Parathyroid adenoma (tissue), 2 donors: ENCODE measurements at regions not wholly inside any gene's neighbourhood (a gene's known extent, or its start where the extent isn't known, plus 50 kb on each side); places are given as distances from the start of the nearest gene placed in this dataset.

Experiments
- H2AFZ ChIP-seq: fragments of 300-600 bp; sonication (generic); one replicate; pipeline ENCODE4 v1.7.0; 2017; ENCODE audit warnings: antibody characterized with exemption, mild to moderate bottlenecking
- H3K27ac ChIP-seq: fragments of 300-600 bp; sonication (generic); one replicate; pipeline ENCODE4 v1.7.0; 2017
- H3K27me3 ChIP-seq: fragments of 300-600 bp; sonication (generic); one replicate; pipeline ENCODE4 v1.7.0; 2017; ENCODE audit warnings: low read length; ENCODE audit not compliant: control insufficient read depth, insufficient read depth
- H3K36me3 ChIP-seq: fragments of 300-600 bp; sonication (generic); one replicate; pipeline ENCODE4 v1.7.0; 2017; ENCODE audit warnings: low read length; ENCODE audit not compliant: control insufficient read depth, insufficient read depth
- H3K4me1 ChIP-seq: fragments of 300-600 bp; sonication (generic); one replicate; pipeline ENCODE4 v1.7.0; 2017; ENCODE audit warnings: control low read depth
- H3K4me2 ChIP-seq: fragments of 300-600 bp; sonication (generic); one replicate; pipeline ENCODE4 v1.7.0; 2017; ENCODE audit warnings: low read length
- H3K4me3 ChIP-seq: fragments of 300-600 bp; sonication (generic); one replicate; pipeline ENCODE4 v1.7.0; 2017; ENCODE audit warnings: low read depth, low read length
- H3K79me2 ChIP-seq: fragments of 300-600 bp; sonication (generic); one replicate; pipeline ENCODE4 v1.7.0; 2017; ENCODE audit warnings: control low read depth
- H3K9ac ChIP-seq: fragments of 300-600 bp; sonication (generic); one replicate; pipeline ENCODE4 v1.7.0; 2017; ENCODE audit warnings: mild to moderate bottlenecking
- H3K9me3 ChIP-seq: fragments of 300-600 bp; sonication (generic); one replicate; pipeline ENCODE4 v1.7.0; 2017; ENCODE audit warnings: low read length; ENCODE audit not compliant: control insufficient read depth
- TF ChIP-seq, protein P1 (sequence below): fragments of 300-600 bp; sonication (generic); IDR thresholded peaks from one replicate; pipeline ENCODE4 v1.7.0; 2017; ENCODE audit warnings: antibody characterized with exemption, mild to moderate bottlenecking
- donor health status: primary hyperparathyroidism.

GRCh38 chr22:48025096-48025495 is 1262.6 kb downstream of the TBC1D22A start:
- Histone ChIP-seq H3K27me3 (no peaks in the 10 kb centered on the region), H3K9ac (no peak overlapping the region), H3K4me1 (no peaks in the 10 kb centered on the region), H3K9me3 (no peaks in the 10 kb centered on the region), H3K79me2 (no peaks in the 10 kb centered on the region), H3K4me3 (no peak overlapping the region), H3K4me2 (no peak overlapping the region), H2AFZ (no peak overlapping the region), H3K36me3 (no peaks in the 10 kb centered on the region), H3K27ac (no peak overlapping the region)
- TF ChIP-seq, protein P1, sequence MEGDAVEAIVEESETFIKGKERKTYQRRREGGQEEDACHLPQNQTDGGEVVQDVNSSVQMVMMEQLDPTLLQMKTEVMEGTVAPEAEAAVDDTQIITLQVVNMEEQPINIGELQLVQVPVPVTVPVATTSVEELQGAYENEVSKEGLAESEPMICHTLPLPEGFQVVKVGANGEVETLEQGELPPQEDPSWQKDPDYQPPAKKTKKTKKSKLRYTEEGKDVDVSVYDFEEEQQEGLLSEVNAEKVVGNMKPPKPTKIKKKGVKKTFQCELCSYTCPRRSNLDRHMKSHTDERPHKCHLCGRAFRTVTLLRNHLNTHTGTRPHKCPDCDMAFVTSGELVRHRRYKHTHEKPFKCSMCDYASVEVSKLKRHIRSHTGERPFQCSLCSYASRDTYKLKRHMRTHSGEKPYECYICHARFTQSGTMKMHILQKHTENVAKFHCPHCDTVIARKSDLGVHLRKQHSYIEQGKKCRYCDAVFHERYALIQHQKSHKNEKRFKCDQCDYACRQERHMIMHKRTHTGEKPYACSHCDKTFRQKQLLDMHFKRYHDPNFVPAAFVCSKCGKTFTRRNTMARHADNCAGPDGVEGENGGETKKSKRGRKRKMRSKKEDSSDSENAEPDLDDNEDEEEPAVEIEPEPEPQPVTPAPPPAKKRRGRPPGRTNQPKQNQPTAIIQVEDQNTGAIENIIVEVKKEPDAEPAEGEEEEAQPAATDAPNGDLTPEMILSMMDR, result no peak

GRCh38 chr22:48021991-48022401 is 1259.5 kb downstream of the TBC1D22A start:
- Histone ChIP-seq H3K4me2 (no peak overlapping the region), H3K9ac (no peak overlapping the region), H3K27ac (no peak overlapping the region), H3K36me3 (no peaks in the 10 kb centered on the region), H3K4me1 (no peaks in the 10 kb centered on the region), H3K9me3 (no peaks in the 10 kb centered on the region), H3K79me2 (no peaks in the 10 kb centered on the region), H3K27me3 (no peaks in the 10 kb centered on the region), H2AFZ (no peak overlapping the region), H3K4me3 (no peak overlapping the region)
- TF ChIP-seq, protein P1, result no peak

DNA sequence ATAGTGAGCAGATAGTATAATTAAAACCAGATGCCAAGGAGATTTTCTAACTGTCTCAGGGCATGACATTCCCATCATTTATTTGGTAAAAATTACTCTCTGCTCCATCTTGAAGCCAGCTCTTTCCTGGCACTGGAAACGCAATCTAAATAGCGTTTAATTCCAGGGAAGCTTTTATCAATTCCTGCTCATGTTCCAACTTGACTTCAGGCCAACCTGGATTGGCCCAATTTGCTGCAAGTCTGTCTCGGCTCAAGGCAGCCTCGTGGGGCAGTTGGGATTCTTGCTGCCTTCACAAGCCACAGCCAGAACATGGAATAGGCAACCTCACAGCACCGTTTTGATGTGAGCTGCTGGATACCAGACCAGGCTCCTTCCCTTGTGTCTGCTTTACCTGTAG is 1255.9 kb downstream of the TBC1D22A start:
- Histone ChIP-seq H3K9me3 (no peaks in the 10 kb centered on the region), H3K36me3 (no peaks in the 10 kb centered on the region), H3K79me2 (no peaks in the 10 kb centered on the region), H3K27ac (no peak overlapping the region), H3K27me3 (no peaks in the 10 kb centered on the region), H3K4me2 (no peak overlapping the region), H3K4me1 (no peaks in the 10 kb centered on the region), H3K9ac (no peak overlapping the region), H3K4me3 (no peak overlapping the region), H2AFZ (no peak overlapping the region)
- TF ChIP-seq, protein P1, result no peak

- Histone ChIP-seq H3K9ac (no peak overlapping the region), H3K79me2 (no peaks in the 10 kb centered on the region), H3K27ac (no peak overlapping the region), H2AFZ (no peak overlapping the region), H3K4me1 (no peaks in the 10 kb centered on the region), H3K36me3 (no peaks in the 10 kb centered on the region), H3K4me3 (no peak overlapping the region), H3K4me2 (no peak overlapping the region), H3K9me3 (no peaks in the 10 kb centered on the region), H3K27me3 (no peaks in the 10 kb centered on the region)
- TF ChIP-seq, protein P1, result no peak
These were observed 1253.3 kb downstream of the TBC1D22A start for GRCh38 chr22:48015701-48016100.

DNA sequence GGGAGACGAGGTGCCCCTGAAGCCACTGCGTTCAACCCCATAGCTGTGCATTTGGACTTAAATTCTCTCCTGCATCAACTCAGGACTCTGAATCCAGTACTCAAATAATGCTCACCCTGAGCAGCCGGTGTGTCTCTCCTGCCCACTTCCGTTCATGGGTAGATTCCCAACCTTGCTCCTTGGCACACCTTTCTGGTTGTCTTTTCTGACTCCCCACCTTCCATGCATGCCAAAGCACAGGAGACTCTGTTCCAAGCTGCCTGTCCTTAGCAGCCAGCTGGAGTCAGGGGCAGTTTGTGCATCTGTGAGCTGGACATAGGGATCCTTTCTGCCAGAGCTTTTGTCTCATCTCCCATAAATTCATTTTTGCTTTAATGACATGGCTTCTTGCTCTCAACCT is 1242.5 kb downstream of the TBC1D22A start:
- H3K9ac ChIP-seq, result no peak overlapping the region
- no peaks in the 10 kb centered on the region for H3K79me2 ChIP-seq
- no peaks in the 10 kb centered on the region for H3K36me3 ChIP-seq
- no peaks in the 10 kb centered on the region for H3K27me3 ChIP-seq
- no peak overlapping the region for H3K4me2 ChIP-seq
- H3K27ac ChIP-seq, result no peak overlapping the region
- no peaks in the 10 kb centered on the region for H3K4me1 ChIP-seq
- TF ChIP-seq, protein P1, result no peak
- H3K9me3 ChIP-seq, result no peaks in the 10 kb centered on the region
- no peak overlapping the region for H3K4me3 ChIP-seq
- H2AFZ ChIP-seq, result no peak overlapping the region
